Parathyroid adenoma (tissue), 2 donors: ENCODE measurements at regions not wholly inside any gene's neighbourhood (a gene's known extent, or its start where the extent isn't known, plus 50 kb on each side); places are given as distances from the start of the nearest gene placed in this dataset.
A peak's percentile ranks its signal among the peaks of the same experiment; 100 is the strongest.

Experiments used
- H2AFZ ChIP-seq: fragments of 300-600 bp; sonication (generic); one replicate; pipeline ENCODE4 v1.7.0; 2017; ENCODE audit warnings: antibody characterized with exemption, mild to moderate bottlenecking
- H3K27ac ChIP-seq: fragments of 300-600 bp; sonication (generic); one replicate; pipeline ENCODE4 v1.7.0; 2017
- H3K27me3 ChIP-seq: fragments of 300-600 bp; sonication (generic); one replicate; pipeline ENCODE4 v1.7.0; 2017; ENCODE audit warnings: low read length; ENCODE audit not compliant: control insufficient read depth, insufficient read depth
- H3K36me3 ChIP-seq: fragments of 300-600 bp; sonication (generic); one replicate; pipeline ENCODE4 v1.7.0; 2017; ENCODE audit warnings: low read length; ENCODE audit not compliant: control insufficient read depth, insufficient read depth
- H3K4me1 ChIP-seq: fragments of 300-600 bp; sonication (generic); one replicate; pipeline ENCODE4 v1.7.0; 2017; ENCODE audit warnings: control low read depth
- H3K4me2 ChIP-seq: fragments of 300-600 bp; sonication (generic); one replicate; pipeline ENCODE4 v1.7.0; 2017; ENCODE audit warnings: low read length
- H3K4me3 ChIP-seq: fragments of 300-600 bp; sonication (generic); one replicate; pipeline ENCODE4 v1.7.0; 2017; ENCODE audit warnings: low read depth, low read length
- H3K79me2 ChIP-seq: fragments of 300-600 bp; sonication (generic); one replicate; pipeline ENCODE4 v1.7.0; 2017; ENCODE audit warnings: control low read depth
- H3K9ac ChIP-seq: fragments of 300-600 bp; sonication (generic); one replicate; pipeline ENCODE4 v1.7.0; 2017; ENCODE audit warnings: mild to moderate bottlenecking
- H3K9me3 ChIP-seq: fragments of 300-600 bp; sonication (generic); one replicate; pipeline ENCODE4 v1.7.0; 2017; ENCODE audit warnings: low read length; ENCODE audit not compliant: control insufficient read depth
- TF ChIP-seq, protein P1 (sequence below): fragments of 300-600 bp; sonication (generic); IDR thresholded peaks from one replicate; pipeline ENCODE4 v1.7.0; 2017; ENCODE audit warnings: antibody characterized with exemption, mild to moderate bottlenecking
- donor health status: primary hyperparathyroidism.

DNA sequence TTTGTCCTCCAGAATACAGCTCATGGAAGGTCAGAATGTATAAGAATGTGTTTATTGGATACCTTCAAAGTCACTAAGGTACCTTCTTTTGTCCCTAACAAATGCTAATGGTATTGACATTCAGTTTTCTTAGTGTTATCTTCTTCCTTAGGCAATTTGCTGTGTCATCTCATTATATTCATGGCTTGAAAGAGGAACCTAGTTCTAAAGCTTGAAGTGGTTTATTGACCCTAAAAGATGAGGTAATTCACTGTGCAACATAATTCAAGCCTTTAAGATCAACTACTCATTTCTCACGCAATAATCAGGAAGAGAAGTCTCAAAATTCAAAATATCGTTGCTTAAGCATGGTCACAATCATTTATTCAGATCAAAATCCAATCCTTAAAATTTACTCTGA, 342.7 kb upstream of the RIOK2 start:
- TF ChIP-seq, protein P1, sequence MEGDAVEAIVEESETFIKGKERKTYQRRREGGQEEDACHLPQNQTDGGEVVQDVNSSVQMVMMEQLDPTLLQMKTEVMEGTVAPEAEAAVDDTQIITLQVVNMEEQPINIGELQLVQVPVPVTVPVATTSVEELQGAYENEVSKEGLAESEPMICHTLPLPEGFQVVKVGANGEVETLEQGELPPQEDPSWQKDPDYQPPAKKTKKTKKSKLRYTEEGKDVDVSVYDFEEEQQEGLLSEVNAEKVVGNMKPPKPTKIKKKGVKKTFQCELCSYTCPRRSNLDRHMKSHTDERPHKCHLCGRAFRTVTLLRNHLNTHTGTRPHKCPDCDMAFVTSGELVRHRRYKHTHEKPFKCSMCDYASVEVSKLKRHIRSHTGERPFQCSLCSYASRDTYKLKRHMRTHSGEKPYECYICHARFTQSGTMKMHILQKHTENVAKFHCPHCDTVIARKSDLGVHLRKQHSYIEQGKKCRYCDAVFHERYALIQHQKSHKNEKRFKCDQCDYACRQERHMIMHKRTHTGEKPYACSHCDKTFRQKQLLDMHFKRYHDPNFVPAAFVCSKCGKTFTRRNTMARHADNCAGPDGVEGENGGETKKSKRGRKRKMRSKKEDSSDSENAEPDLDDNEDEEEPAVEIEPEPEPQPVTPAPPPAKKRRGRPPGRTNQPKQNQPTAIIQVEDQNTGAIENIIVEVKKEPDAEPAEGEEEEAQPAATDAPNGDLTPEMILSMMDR, result no peak
- Histone ChIP-seq H2AFZ (no peak overlapping the region), H3K27ac (no peak overlapping the region)

DNA sequence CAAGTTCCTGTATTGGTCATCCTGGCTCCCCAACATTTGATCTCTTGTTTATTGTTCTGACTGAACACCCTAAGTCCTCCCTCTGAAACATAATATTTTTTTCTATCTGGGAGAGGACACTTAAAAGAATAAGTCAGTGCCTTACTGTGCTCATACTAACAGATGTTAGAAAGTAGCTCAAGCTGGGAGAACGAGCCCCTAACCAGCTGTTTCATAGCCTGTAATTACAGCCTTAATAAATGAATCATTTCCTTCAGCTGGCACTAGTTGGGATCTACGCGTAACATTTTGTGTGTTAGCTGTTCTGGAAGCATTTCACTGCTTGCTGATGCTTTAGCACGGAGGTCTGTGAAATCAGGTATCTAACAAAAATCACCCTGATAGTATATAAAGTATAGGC, 345.9 kb upstream of the RIOK2 start:
- no peaks in the 10 kb centered on the region for H3K79me2 ChIP-seq
- H3K9ac ChIP-seq, result no peak overlapping the region

More for the DNA sequence above, 342.7 kb upstream of the RIOK2 start:
- Histone ChIP-seq H3K4me2 (no peak overlapping the region), H3K9me3 (no peaks in the 10 kb centered on the region), H3K79me2 (no peaks in the 10 kb centered on the region), H3K9ac (no peak overlapping the region), H3K4me3 (no peak overlapping the region), H3K36me3 (no peaks in the 10 kb centered on the region), H3K4me1 (no peaks in the 10 kb centered on the region), H3K27me3 (no peaks in the 10 kb centered on the region)

DNA sequence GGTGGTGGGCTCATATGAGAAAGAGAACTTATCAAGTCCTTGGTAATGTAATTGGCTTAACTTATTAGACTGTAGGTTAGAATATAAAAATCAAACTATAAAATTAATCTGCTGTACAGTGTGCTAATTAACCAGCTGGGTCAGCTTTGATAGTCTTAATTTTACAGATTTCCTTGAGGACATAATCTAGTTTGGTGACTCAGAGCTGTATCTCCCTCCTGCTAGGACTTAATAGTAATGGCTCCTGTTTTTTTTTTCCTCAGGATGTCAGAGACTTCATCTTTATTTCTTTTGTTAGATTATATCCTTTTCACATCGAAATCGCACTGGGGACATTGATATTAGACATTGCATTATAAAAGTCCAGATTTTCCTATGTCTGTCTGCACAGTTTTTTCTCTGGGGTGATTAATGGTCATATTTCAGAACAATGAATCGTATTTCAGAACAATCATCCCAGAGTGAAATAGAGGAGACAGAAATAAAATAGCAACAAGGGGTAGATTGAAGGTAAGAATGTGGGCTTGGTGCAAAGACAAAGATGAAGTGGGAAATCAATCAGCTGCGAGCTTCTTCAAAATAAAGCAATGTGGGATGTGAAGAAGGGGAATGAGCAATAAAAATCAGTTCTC, 346.4 kb upstream of the RIOK2 start:
- Histone ChIP-seq H3K4me3 (no peak overlapping the region), H3K79me2 (no peaks in the 10 kb centered on the region), H3K36me3 (no peaks in the 10 kb centered on the region), H3K4me1 (peaks cover 5% of the 10 kb centered on the region), H3K9me3 (no peaks in the 10 kb centered on the region), H3K4me2 (no peak overlapping the region), H3K27me3 (no peaks in the 10 kb centered on the region), H3K27ac (no peak overlapping the region), H2AFZ (no peak overlapping the region), H3K9ac (no peak overlapping the region)
- TF ChIP-seq, protein P1, result no peak

More for the DNA sequence above, 345.9 kb upstream of the RIOK2 start:
- H3K4me2 ChIP-seq, result no peak overlapping the region
- no peaks in the 10 kb centered on the region for H3K27me3 ChIP-seq
- TF ChIP-seq, protein P1, result no peak
- H2AFZ ChIP-seq, result no peak overlapping the region
- no peaks in the 10 kb centered on the region for H3K36me3 ChIP-seq
- peaks cover 5% of the 10 kb centered on the region for H3K4me1 ChIP-seq
- no peaks in the 10 kb centered on the region for H3K9me3 ChIP-seq
- no peak overlapping the region for H3K27ac ChIP-seq
- H3K4me3 ChIP-seq, result no peak overlapping the region

DNA sequence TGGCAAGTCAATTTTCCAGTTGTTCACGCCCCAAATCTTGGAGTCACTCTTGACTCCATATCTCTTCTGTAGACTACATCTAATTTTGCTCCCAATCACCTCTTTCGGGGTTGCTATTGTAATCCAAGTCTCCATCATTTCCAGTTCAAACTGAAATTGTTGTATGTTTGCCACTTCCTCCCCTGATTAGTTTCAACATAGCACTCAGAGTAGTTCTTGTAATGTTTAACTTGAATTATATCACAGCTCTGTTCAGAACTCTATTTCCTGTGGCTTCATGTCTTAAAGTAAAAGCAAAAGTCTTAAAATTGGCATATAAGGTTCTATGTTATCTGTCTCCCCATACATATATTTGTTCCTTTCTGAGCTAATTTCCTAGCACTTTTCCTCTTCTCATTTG, 348.5 kb upstream of the RIOK2 start:
- Histone ChIP-seq H3K36me3 (no peaks in the 10 kb centered on the region), H3K79me2 (no peaks in the 10 kb centered on the region), H3K4me1 (peaks cover 5% of the 10 kb centered on the region), H3K4me3 (no peak overlapping the region), H3K9me3 (no peaks in the 10 kb centered on the region), H3K4me2 (no peak overlapping the region), H3K27ac (no peak overlapping the region), H2AFZ (no peak overlapping the region), H3K27me3 (no peaks in the 10 kb centered on the region), H3K9ac (no peak overlapping the region)
- TF ChIP-seq, protein P1, result no peak

DNA sequence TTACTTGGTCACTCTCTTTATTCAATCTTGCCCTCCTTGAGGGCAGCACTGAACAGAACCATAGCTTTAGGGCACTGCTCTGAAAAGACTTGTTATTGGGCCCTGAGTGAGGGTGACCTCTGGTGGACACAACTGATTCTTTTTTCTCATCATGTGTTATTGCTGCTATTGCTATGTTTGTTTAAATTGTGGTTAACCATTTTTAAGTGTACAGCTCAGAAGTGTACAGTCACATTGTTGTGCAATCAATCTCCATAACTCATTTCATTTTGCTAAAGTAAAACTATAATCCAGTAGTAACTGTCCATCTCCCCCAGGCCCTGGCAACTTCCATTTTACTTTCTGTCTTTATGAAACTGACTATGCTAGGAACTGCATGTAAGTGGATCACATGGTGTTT, 351.1 kb upstream of the RIOK2 start:
- peak overlapping the region; percentile 34 for H2AFZ ChIP-seq
- no peak overlapping the region for H3K27ac ChIP-seq
- H3K4me1 ChIP-seq, result peaks cover 5% of the 10 kb centered on the region
- TF ChIP-seq, protein P1, result peak; percentile 52
- no peak overlapping the region for H3K9ac ChIP-seq
- H3K27me3 ChIP-seq, result no peaks in the 10 kb centered on the region
- H3K9me3 ChIP-seq, result no peaks in the 10 kb centered on the region
- no peaks in the 10 kb centered on the region for H3K36me3 ChIP-seq
- no peaks in the 10 kb centered on the region for H3K79me2 ChIP-seq
- H3K4me3 ChIP-seq, result no peak overlapping the region
- no peak overlapping the region for H3K4me2 ChIP-seq
